ENCODE measurements at regions not wholly inside any gene's neighbourhood (a gene's known extent, or its start where the extent isn't known, plus 50 kb on each side); places are given as distances from the start of the nearest gene placed in this dataset.

DNA sequence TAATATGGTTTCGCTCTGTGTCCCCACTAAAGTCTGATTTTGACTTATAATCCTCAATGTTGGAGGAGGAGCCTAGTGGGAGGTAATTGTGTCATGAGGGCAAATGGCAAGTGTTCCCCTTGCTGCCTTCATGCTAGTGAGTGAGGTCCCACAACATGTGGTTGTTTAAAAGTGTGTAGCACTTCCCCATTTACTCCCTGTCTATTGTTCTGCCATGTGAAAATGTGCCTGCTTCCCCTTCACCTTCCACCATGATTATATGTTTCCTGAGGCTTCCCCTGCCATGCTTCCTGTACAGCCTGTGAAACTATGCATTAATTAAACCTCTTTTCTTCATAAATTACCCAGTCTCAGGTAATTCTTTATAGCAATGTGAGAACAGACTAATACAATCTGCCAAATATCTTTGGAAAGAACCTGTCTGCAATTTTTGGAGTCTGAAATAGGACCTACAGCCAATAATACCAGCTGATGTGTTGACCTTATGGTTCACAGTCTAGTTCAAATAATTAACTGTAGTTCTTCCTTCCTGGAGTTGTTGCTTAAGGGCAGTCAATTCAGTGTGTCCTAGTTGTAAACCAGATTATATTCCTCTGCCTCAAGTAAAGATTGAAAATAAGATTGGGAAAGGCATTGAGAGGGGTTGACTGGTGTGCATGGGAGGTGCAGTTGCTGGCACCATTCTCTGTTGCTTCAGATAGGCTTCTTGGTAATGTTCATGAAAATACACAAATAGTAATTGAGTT, 1442.9 kb downstream of the SLITRK1 start (continued):
- TF ChIP-seq REST (IDR thresholded peaks at IDR 0.05) (no peak), EGR1 (IDR thresholded peaks at IDR 0.05; ENCODE audit: low read depth in 2 of 2) (no peak), YY1 (IDR thresholded peaks at IDR 0.05) (no peak), RAD21 (IDR thresholded peaks at IDR 0.05) (no peak)

DNA sequence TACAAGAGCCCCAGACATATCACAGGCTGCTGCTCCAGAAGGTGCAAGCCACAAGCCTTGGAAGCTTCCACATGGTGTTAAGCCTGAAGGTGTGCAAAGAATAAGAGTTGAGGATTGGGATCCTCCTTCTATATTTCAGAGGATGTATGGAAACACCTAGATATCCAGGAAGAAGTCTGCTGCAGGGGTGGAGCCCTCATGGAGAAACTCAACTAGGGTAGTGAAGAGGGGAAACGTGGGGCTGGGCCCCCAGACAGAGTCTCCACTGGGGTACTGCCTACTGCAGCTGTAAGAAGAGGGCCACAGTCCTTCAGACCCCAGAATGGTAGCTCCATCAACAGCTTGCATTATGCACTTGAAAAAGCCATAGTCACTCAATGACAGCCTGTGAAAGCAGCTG, 1444.0 kb downstream of the SLITRK1 start:
- DNase-seq (ENCODE audit: low spot score), result no peak
- H3K4me3 ChIP-seq (ENCODE audit: low read depth in 1 of 3, low read length in 3 of 3), result peak overlapping the region in 1 of 3 donors; percentile 11
- TF ChIP-seq, protein P1, sequence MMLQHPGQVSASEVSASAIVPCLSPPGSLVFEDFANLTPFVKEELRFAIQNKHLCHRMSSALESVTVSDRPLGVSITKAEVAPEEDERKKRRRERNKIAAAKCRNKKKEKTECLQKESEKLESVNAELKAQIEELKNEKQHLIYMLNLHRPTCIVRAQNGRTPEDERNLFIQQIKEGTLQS (IDR thresholded peaks at IDR 0.05), result no peak
- TF ChIP-seq JUND (IDR thresholded peaks at IDR 0.05) (no peak), REST (IDR thresholded peaks at IDR 0.05) (no peak), ZBTB33 (IDR thresholded peaks at IDR 0.05) (no peak), NR2F2 (IDR thresholded peaks at IDR 0.05) (no peak), FOXA2 (IDR thresholded peaks at IDR 0.05) (no peak), YY1 (IDR thresholded peaks at IDR 0.05) (no peak), RXRA (IDR thresholded peaks at IDR 0.05) (no peak), HNF4A (conservative IDR thresholded peaks at IDR 0.05) (no peak), SP1 (IDR thresholded peaks at IDR 0.05) (no peak), EGR1 (IDR thresholded peaks at IDR 0.05; ENCODE audit: low read depth in 2 of 2) (no peak), TAF1 (conservative IDR thresholded peaks at IDR 0.05) (no peak), GABPA (IDR thresholded peaks at IDR 0.05 in 1 of 2, conservative IDR thresholded peaks at IDR 0.05 in 1 of 2) (no peak), FOXA1 (IDR thresholded peaks at IDR 0.05) (no peak), HNF4G (IDR thresholded peaks at IDR 0.05) (no peak), MAX (IDR thresholded peaks at IDR 0.05) (no peak), RAD21 (IDR thresholded peaks at IDR 0.05) (no peak)
- TF ChIP-seq, protein P2, sequence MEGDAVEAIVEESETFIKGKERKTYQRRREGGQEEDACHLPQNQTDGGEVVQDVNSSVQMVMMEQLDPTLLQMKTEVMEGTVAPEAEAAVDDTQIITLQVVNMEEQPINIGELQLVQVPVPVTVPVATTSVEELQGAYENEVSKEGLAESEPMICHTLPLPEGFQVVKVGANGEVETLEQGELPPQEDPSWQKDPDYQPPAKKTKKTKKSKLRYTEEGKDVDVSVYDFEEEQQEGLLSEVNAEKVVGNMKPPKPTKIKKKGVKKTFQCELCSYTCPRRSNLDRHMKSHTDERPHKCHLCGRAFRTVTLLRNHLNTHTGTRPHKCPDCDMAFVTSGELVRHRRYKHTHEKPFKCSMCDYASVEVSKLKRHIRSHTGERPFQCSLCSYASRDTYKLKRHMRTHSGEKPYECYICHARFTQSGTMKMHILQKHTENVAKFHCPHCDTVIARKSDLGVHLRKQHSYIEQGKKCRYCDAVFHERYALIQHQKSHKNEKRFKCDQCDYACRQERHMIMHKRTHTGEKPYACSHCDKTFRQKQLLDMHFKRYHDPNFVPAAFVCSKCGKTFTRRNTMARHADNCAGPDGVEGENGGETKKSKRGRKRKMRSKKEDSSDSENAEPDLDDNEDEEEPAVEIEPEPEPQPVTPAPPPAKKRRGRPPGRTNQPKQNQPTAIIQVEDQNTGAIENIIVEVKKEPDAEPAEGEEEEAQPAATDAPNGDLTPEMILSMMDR (IDR thresholded peaks at IDR 0.05; ENCODE audit: low read depth, low read length, missing input control), result no peak
- no peak overlapping the region for H3K9ac ChIP-seq (ENCODE audit: low read depth in 1 of 2, low read length in 2 of 2)
- no peaks in the 10 kb centered on the region for H3K4me1 ChIP-seq (ENCODE audit: control insufficient read depth in 4 of 4, insufficient read depth in 4 of 4, low read length in 3 of 4)
- WGBS, result 35% methylated on average over 1 of the region's 1 CpG
- no peaks in the 10 kb centered on the region for H3K27me3 ChIP-seq (ENCODE audit: control insufficient read depth in 4 of 4, insufficient read depth in 4 of 4, low read length in 3 of 4)
- H3K27ac ChIP-seq (ENCODE audit: low read depth in 1 of 2, low read length in 2 of 2), result no peak overlapping the region
- H3K9me3 ChIP-seq (ENCODE audit: control insufficient read depth in 4 of 4, low read length in 3 of 4), result no peaks in the 10 kb centered on the region
- no peaks in the 10 kb centered on the region for H3K36me3 ChIP-seq (ENCODE audit: control insufficient read depth in 4 of 4, insufficient read depth in 3 of 4, low read depth in 1 of 4, low read length in 3 of 4)
